Osteoblast (primary cell): ENCODE measurements at regions not wholly inside any gene's neighbourhood (a gene's known extent, or its start where the extent isn't known, plus 50 kb on each side); places are given as distances from the start of the nearest gene placed in this dataset.

Experiments
- DNase-seq: peaks from one replicate; pipeline ENCODE4 v3.0.0; 2011; ENCODE audit warnings: low spot score, mixed read lengths; ENCODE audit not compliant: insufficient read length; ENCODE audit errors: missing footprints
- H2AFZ ChIP-seq: 2 replicates; pipeline ENCODE4 v1.6.0; 2011; ENCODE audit warnings: mild to moderate bottlenecking, low read length
- H3K27ac ChIP-seq: 2 replicates; pipeline ENCODE4 v1.5.1; 2011; ENCODE audit warnings: mild to moderate bottlenecking, low read depth, low read length, moderate library complexity
- H3K27me3 ChIP-seq: 2 replicates; pipeline ENCODE4 v1.6.0; 2012; ENCODE audit warnings: mild to moderate bottlenecking, control low read depth, inconsistent platforms, low read length, moderate library complexity; ENCODE audit not compliant: insufficient read depth
- H3K36me3 ChIP-seq: 2 replicates; pipeline ENCODE4 v1.5.1; 2011; ENCODE audit warnings: mild to moderate bottlenecking, low read length, control low read depth, moderate library complexity; ENCODE audit not compliant: insufficient read depth
- H3K4me1 ChIP-seq: 2 replicates; pipeline ENCODE4 v1.5.1; 2011; ENCODE audit warnings: mild to moderate bottlenecking, low read length, control low read depth, moderate library complexity; ENCODE audit not compliant: insufficient read depth
- H3K4me2 ChIP-seq: 2 replicates; pipeline ENCODE4 v1.6.0; 2011; ENCODE audit warnings: mild to moderate bottlenecking, low read length; ENCODE audit not compliant: insufficient read depth
- H3K4me3 ChIP-seq: fragments of 200-600 bp; sonication (generic); 3 replicates; pipeline ENCODE4 v1.5.1; 2012; ENCODE audit warnings: mild to moderate bottlenecking, low read length, inconsistent platforms; ENCODE audit not compliant: insufficient read depth
- H3K79me2 ChIP-seq: 2 replicates; pipeline ENCODE4 v1.6.0; 2012; ENCODE audit warnings: mild to moderate bottlenecking, low read length, control low read depth, inconsistent platforms; ENCODE audit not compliant: insufficient read depth
- H3K9me3 ChIP-seq: 2 replicates; pipeline ENCODE4 v1.5.1; 2011; ENCODE audit warnings: low read depth, low read length, control low read depth
- H4K20me1 ChIP-seq: 2 replicates; pipeline ENCODE4 v1.6.0; 2012; ENCODE audit warnings: mild to moderate bottlenecking, low read length, control low read depth; ENCODE audit not compliant: insufficient read depth
- CTCF ChIP-seq: IDR thresholded peaks from 2 replicates; pipeline ENCODE4 v1.5.1; 2011; ENCODE audit warnings: mild to moderate bottlenecking, low read depth, low read length, moderate library complexity; ENCODE audit errors: extremely low read depth

GRCh38 chr15:95085056-95085455, 853.7 kb downstream of the MCTP2 start:
- Histone ChIP-seq H3K27me3 (no peaks in the 10 kb centered on the region), H3K9me3 (no peaks in the 10 kb centered on the region), H3K79me2 (no peaks in the 10 kb centered on the region), H3K4me2 (no peak overlapping the region), H3K4me3 (no peak overlapping the region), H4K20me1 (no peaks in the 10 kb centered on the region), H3K36me3 (no peaks in the 10 kb centered on the region), H3K4me1 (no peaks in the 10 kb centered on the region), H3K27ac (no peak overlapping the region), H2AFZ (no peak overlapping the region)
- DNase-seq: no peak
- TF ChIP-seq CTCF: no peak

- Histone ChIP-seq H3K4me2 (no peak overlapping the region), H4K20me1 (no peaks in the 10 kb centered on the region), H3K9me3 (no peaks in the 10 kb centered on the region), H3K4me1 (no peaks in the 10 kb centered on the region), H3K79me2 (no peaks in the 10 kb centered on the region), H3K4me3 (no peak overlapping the region), H3K27me3 (no peaks in the 10 kb centered on the region), H3K27ac (no peak overlapping the region), H2AFZ (no peak overlapping the region), H3K36me3 (no peaks in the 10 kb centered on the region)
- TF ChIP-seq CTCF: no peak
- no peak for DNase-seq
Measured at GRCh38 chr15:95086531-95087252, 855.3 kb downstream of the MCTP2 start.

- no peak overlapping the region for H3K4me2 ChIP-seq
- H4K20me1 ChIP-seq: no peaks in the 10 kb centered on the region
- H2AFZ ChIP-seq: no peak overlapping the region
- no peaks in the 10 kb centered on the region for H3K36me3 ChIP-seq
- H3K9me3 ChIP-seq: no peaks in the 10 kb centered on the region
- no peak for DNase-seq
- H3K4me3 ChIP-seq: no peak overlapping the region
- H3K4me1 ChIP-seq: no peaks in the 10 kb centered on the region
- TF ChIP-seq CTCF: no peak
- H3K27me3 ChIP-seq: no peaks in the 10 kb centered on the region
- no peaks in the 10 kb centered on the region for H3K79me2 ChIP-seq
- no peak overlapping the region for H3K27ac ChIP-seq
Measured at GRCh38 chr15:95087253-95087609, 855.9 kb downstream of the MCTP2 start.

GRCh38 chr15:95091444-95091843, 860.1 kb downstream of the MCTP2 start:
- H2AFZ ChIP-seq: no peak overlapping the region
- no peaks in the 10 kb centered on the region for H4K20me1 ChIP-seq
- no peak overlapping the region for H3K27ac ChIP-seq
- no peak overlapping the region for H3K4me3 ChIP-seq
- no peaks in the 10 kb centered on the region for H3K9me3 ChIP-seq
- H3K4me2 ChIP-seq: no peak overlapping the region
- no peak for DNase-seq
- H3K4me1 ChIP-seq: no peaks in the 10 kb centered on the region
- no peaks in the 10 kb centered on the region for H3K36me3 ChIP-seq
- TF ChIP-seq CTCF: no peak
- no peaks in the 10 kb centered on the region for H3K79me2 ChIP-seq
- no peaks in the 10 kb centered on the region for H3K27me3 ChIP-seq
